ENCODE measurements at regions not wholly inside any gene's neighbourhood (a gene's known extent, or its start where the extent isn't known, plus 50 kb on each side); places are given as distances from the start of the nearest gene placed in this dataset.
"Not testable (repeated sequence)": the region's sequence is repeated elsewhere in the genome, so short reads cannot be mapped to it uniquely, and the experiment has no call there.

DNA sequence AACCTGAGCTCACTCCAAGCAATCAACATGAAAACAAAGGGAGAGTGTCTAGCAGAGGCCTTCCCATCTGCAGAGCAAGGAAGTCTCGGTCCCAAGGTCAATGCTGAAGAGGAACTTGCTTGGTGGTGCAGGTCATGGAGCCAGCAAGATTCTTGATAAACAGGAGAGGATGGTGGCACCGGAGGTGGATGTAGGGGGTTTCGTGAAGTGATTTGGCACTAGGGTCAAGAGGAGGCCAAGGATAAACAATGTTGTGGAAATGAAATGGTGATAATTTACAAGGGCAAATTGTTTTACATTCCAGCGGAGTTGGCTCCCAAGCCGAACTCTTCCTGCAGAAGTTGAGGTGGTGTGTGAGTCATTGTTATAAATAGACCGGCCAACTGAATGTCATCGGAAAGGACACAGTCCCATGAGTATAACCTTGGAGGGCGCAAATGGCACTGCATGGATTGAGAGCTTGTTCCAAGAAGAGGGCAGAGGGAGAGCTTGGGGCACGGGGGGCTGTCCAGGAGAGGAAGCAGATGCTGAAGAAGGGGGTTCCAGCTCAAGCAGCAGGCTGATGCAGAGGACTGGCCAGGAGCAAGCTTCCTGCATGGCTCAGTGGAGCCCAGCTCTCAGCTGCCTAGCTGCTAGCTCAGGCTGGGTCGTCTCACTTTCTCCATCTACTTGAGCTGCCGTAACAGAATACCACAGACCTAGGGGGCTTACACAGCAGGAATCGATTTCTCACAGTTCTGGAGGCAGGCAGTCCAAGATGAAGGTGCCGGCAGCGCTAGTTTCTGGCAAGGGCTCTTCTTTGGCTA lies 136.6 kb downstream of the COPRS start:
- no peak overlapping the region for H3K9ac ChIP-seq (ENCODE audit: low read length in 3 of 3)
- FAIRE-seq (no peak), DNase-seq (peak in 1 of 5 donors; percentile 24)
- peaks cover 0 to 17% (median 0%) of the 10 kb centered on the region in 3 donors for H3K4me1 ChIP-seq (ENCODE audit: control insufficient read depth in 2 of 3, insufficient read depth in 2 of 3, low read depth in 1 of 3, low read length in 3 of 3)
- H3K9me3 ChIP-seq (ENCODE audit: control insufficient read depth in 2 of 3, insufficient read depth in 1 of 3, low read length in 3 of 3) = no peaks in the 10 kb centered on the region
- intact Hi-C loops (cut with DNase I) = no loop called here
- TF ChIP-seq, protein P1, sequence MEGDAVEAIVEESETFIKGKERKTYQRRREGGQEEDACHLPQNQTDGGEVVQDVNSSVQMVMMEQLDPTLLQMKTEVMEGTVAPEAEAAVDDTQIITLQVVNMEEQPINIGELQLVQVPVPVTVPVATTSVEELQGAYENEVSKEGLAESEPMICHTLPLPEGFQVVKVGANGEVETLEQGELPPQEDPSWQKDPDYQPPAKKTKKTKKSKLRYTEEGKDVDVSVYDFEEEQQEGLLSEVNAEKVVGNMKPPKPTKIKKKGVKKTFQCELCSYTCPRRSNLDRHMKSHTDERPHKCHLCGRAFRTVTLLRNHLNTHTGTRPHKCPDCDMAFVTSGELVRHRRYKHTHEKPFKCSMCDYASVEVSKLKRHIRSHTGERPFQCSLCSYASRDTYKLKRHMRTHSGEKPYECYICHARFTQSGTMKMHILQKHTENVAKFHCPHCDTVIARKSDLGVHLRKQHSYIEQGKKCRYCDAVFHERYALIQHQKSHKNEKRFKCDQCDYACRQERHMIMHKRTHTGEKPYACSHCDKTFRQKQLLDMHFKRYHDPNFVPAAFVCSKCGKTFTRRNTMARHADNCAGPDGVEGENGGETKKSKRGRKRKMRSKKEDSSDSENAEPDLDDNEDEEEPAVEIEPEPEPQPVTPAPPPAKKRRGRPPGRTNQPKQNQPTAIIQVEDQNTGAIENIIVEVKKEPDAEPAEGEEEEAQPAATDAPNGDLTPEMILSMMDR (IDR thresholded peaks at IDR 0.05; ENCODE audit: borderline replicate concordance, extremely low read depth, insufficient read depth) = no peak
- H3K27me3 ChIP-seq (ENCODE audit: control insufficient read depth, insufficient read depth, low read length) = no peaks in the 10 kb centered on the region
- peak overlapping the region in 1 of 2 donors; percentile 73 for H3K27ac ChIP-seq (ENCODE audit: low read depth in 2 of 2, low read length in 2 of 2)
- no peak overlapping the region for H3K4me3 ChIP-seq (ENCODE audit: low read length in 3 of 3)
- H3K36me3 ChIP-seq (ENCODE audit: control insufficient read depth in 2 of 3, insufficient read depth in 3 of 3, low read length in 3 of 3) = no peaks in the 10 kb centered on the region

DNA sequence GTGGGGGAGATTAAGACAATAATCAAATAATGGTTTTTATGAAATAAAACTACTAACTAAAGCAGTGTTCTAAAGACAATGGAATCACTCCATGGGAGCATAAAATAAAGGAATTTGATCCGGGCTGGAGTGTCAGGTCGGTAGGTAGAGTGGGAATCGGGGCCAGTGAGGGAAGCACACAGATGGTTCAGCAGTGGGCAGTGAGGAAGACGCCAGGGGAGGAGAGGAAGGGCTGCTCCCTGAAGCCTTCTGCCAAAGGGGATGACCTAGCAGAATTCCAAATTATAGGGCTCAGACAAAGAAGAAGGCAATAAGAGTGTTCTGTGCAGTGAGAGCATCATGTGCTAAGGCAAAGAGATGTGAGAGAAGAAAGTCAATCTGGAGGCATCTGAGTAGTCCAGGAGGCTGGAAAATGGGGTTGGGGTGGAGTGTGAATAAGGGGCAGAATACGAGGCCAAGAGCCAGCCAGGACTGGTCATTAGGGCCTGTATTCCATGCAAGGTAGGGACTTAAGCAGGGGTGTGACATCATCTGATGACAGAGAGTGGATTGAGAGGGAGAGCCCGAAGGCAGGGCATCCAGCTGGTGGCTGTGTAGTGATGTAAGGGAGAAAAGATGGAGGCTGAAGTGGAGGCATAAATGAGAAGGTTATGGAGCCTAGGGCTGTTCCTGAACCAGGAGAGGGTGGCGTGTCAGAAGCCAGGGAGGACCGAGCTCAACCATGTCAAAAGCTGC lies 137.6 kb downstream of the COPRS start:
- intact Hi-C loops (cut with DNase I) = no loop called here
- Histone ChIP-seq H3K9me3 (ENCODE audit: control insufficient read depth in 2 of 3, insufficient read depth in 1 of 3, low read length in 3 of 3) (no peaks in the 10 kb centered on the region), H3K4me1 (ENCODE audit: control insufficient read depth in 2 of 3, insufficient read depth in 2 of 3, low read depth in 1 of 3, low read length in 3 of 3) (peaks cover 0 to 17% (median 0%) of the 10 kb centered on the region in 3 donors), H3K36me3 (ENCODE audit: control insufficient read depth in 2 of 3, insufficient read depth in 3 of 3, low read length in 3 of 3) (no peaks in the 10 kb centered on the region), H3K27ac (ENCODE audit: low read depth in 2 of 2, low read length in 2 of 2) (no peak overlapping the region), H3K4me3 (ENCODE audit: low read length in 3 of 3) (no peak overlapping the region), H3K27me3 (ENCODE audit: control insufficient read depth, insufficient read depth, low read length) (no peaks in the 10 kb centered on the region), H3K9ac (ENCODE audit: low read length in 3 of 3) (no peak overlapping the region)
- TF ChIP-seq, protein P1 (IDR thresholded peaks at IDR 0.05; ENCODE audit: borderline replicate concordance, extremely low read depth, insufficient read depth) = no peak
- DNase-seq (no peak), FAIRE-seq (no peak)

DNA sequence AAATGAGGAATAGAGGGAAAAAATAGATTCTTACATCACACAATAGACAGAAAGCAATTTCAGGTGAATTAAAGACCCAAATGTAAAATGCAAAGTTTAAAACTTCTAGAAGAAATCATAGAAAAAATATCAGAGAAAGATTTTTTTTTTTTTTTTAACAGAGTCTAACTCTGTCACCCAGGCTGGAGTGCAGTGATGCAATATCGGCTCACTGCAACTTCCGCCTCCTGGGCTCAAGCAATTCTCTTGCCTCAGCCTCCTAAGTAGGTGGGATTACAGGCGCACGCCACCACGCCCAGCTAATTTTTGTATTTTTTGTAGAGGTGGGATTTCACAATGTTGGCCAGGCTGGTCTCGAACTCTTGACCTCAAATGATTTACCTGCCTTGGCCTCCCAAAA lies 141.8 kb downstream of the COPRS start:
- intact Hi-C loops (cut with DNase I); H3K9ac ChIP-seq (ENCODE audit: low read length in 3 of 3); DNase-seq; H3K9me3 ChIP-seq (ENCODE audit: control insufficient read depth in 2 of 3, insufficient read depth in 1 of 3, low read length in 3 of 3); H3K27me3 ChIP-seq (ENCODE audit: control insufficient read depth, insufficient read depth, low read length); H3K36me3 ChIP-seq (ENCODE audit: control insufficient read depth in 2 of 3, insufficient read depth in 3 of 3, low read length in 3 of 3); H3K4me1 ChIP-seq (ENCODE audit: control insufficient read depth in 2 of 3, insufficient read depth in 2 of 3, low read depth in 1 of 3, low read length in 3 of 3); FAIRE-seq; H3K4me3 ChIP-seq (ENCODE audit: low read length in 3 of 3); H3K27ac ChIP-seq (ENCODE audit: low read depth in 2 of 2, low read length in 2 of 2): not testable (repeated sequence)

DNA sequence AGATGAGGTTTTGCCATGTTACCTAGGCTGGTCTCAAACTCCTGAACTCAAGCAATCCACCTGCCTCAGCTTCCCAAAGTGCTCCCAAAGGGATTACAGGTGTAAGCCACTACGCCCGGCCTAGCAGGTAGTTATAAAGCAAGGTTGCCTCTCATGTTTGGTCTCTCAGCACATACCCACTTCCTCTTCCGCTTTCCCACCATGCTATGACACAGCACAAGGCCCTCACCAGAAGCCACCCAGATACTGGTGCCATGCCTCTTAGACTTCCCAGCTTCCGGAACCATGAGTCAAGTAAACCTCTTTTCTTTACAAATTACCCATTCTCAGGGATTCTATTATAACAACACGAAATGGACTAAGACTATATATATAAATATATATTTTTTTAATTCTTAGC lies 143.6 kb downstream of the COPRS start:
- FAIRE-seq (no peak), DNase-seq (no peak)
- Histone ChIP-seq H3K4me3 (ENCODE audit: low read length in 3 of 3) (no peak overlapping the region), H3K9me3 (ENCODE audit: control insufficient read depth in 2 of 3, insufficient read depth in 1 of 3, low read length in 3 of 3) (no peaks in the 10 kb centered on the region), H3K4me1 (ENCODE audit: control insufficient read depth in 2 of 3, insufficient read depth in 2 of 3, low read depth in 1 of 3, low read length in 3 of 3) (no peaks in the 10 kb centered on the region), H3K9ac (ENCODE audit: low read length in 3 of 3) (no peak overlapping the region), H3K27ac (ENCODE audit: low read depth in 2 of 2, low read length in 2 of 2) (no peak overlapping the region), H3K36me3 (ENCODE audit: control insufficient read depth in 2 of 3, insufficient read depth in 3 of 3, low read length in 3 of 3) (no peaks in the 10 kb centered on the region), H3K27me3 (ENCODE audit: control insufficient read depth, insufficient read depth, low read length) (no peaks in the 10 kb centered on the region)
- intact Hi-C loops (cut with DNase I) = no loop called here
- TF ChIP-seq, protein P1 (IDR thresholded peaks at IDR 0.05; ENCODE audit: borderline replicate concordance, extremely low read depth, insufficient read depth) = no peak
